ENCODE measurements at regions not wholly inside any gene's neighbourhood (a gene's known extent, or its start where the extent isn't known, plus 50 kb on each side); places are given as distances from the start of the nearest gene placed in this dataset.

DNA sequence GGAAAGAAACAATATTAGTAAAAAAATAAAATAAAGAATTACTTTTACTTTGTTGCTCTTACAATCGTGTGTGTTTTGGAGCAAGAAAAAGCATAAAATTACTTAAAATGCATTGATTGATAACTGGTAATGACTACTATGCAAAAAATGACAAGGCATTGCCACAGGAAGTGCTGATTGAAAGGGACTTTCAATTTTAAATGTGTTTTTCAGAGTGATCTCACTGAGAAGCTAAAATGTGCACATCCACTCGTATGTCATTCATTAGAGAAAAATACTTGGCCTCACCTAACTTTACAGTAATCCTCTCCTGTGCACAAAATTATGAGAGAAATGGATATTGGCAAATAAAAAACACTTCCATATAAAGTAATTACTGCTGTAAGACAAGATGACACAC, 934.9 kb downstream of the SLITRK6 start:
- TF ChIP-seq, protein P1, sequence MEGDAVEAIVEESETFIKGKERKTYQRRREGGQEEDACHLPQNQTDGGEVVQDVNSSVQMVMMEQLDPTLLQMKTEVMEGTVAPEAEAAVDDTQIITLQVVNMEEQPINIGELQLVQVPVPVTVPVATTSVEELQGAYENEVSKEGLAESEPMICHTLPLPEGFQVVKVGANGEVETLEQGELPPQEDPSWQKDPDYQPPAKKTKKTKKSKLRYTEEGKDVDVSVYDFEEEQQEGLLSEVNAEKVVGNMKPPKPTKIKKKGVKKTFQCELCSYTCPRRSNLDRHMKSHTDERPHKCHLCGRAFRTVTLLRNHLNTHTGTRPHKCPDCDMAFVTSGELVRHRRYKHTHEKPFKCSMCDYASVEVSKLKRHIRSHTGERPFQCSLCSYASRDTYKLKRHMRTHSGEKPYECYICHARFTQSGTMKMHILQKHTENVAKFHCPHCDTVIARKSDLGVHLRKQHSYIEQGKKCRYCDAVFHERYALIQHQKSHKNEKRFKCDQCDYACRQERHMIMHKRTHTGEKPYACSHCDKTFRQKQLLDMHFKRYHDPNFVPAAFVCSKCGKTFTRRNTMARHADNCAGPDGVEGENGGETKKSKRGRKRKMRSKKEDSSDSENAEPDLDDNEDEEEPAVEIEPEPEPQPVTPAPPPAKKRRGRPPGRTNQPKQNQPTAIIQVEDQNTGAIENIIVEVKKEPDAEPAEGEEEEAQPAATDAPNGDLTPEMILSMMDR (conservative IDR thresholded peaks at IDR 0.05), result no peak
- no peak for TF ChIP-seq EZH2 (IDR thresholded peaks at IDR 0.05; ENCODE audit: low read depth)

All from PC-9 (cell line).